ENCODE measurements at regions not wholly inside any gene's neighbourhood (a gene's known extent, or its start where the extent isn't known, plus 50 kb on each side); places are given as distances from the start of the nearest gene placed in this dataset.

DNA sequence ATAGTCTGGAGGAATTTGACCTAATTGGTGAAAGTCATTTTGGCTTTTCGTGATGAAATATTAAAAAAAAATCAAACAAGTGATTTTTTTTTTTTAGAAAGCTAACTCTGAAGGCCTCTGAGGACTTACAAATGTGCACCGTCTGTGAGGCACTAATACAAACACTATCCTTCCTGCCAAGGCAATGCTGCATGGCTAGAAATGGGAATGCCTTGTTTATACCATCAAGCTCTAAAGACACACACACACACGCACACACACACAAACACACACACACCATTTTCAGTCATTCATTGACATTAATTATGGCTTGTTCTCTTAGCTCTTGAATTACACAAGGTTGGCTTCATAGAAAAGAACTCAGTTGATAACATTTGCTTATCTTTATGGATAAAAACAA, 1242.0 kb upstream of the ACVR2A start:
- H3K27me3 Mint-ChIP-seq, result no peaks in the 10 kb centered on the region
- Histone ChIP-seq H3K9me3 (ENCODE audit: control extremely low read depth in 1 of 3, control insufficient read depth in 2 of 3, insufficient read depth in 1 of 3, low read length in 2 of 3) (no peaks in the 10 kb centered on the region), H3K36me3 (replicated peaks in 1 of 2; ENCODE audit: control extremely low read depth in 1 of 2, control insufficient read depth in 1 of 2, extremely low read depth in 1 of 2, insufficient read depth in 2 of 2, low read length in 1 of 2) (no peaks in the 10 kb centered on the region), H3K4me1 (ENCODE audit: control insufficient read depth in 2 of 2, insufficient read depth in 2 of 2, low read length in 2 of 2) (no peaks in the 10 kb centered on the region), H3K4me2 (replicated peaks; ENCODE audit: low read depth, low read length, poor library complexity, severe bottlenecking) (no peak overlapping the region), H3K27me3 (replicated peaks in 1 of 4; ENCODE audit: control extremely low read depth in 1 of 4, control insufficient read depth in 3 of 4, insufficient read depth in 4 of 4, low read length in 3 of 4) (no peaks in the 10 kb centered on the region), H2AFZ (ENCODE audit: insufficient read depth, low read depth, low read length, poor library complexity, severe bottlenecking) (no peak overlapping the region), H3K9ac (ENCODE audit: low read length) (no peak overlapping the region), H3K27ac (ENCODE audit: low read length in 2 of 2) (no peak overlapping the region), H3K4me3 (ENCODE audit: control extremely low read depth in 1 of 5, extremely low read depth in 1 of 5, insufficient read depth in 1 of 5, low read depth in 2 of 5, low read length in 4 of 5) (no peak overlapping the region), H3K79me2 (ENCODE audit: control insufficient read depth, insufficient read depth, low read length) (no peaks in the 10 kb centered on the region), H4K20me1 (ENCODE audit: control insufficient read depth, insufficient read depth, low read length, poor library complexity, severe bottlenecking) (no peaks in the 10 kb centered on the region)
- ATAC-seq (ENCODE audit: low read depth), result no peak
- no peak for DNase-seq
- H3K4me1 Mint-ChIP-seq, result no peaks in the 10 kb centered on the region
- WGBS (ENCODE audit: insufficient coverage), result 100% methylated on average over 2 of the region's 3 CpGs
- TF ChIP-seq, protein P1, sequence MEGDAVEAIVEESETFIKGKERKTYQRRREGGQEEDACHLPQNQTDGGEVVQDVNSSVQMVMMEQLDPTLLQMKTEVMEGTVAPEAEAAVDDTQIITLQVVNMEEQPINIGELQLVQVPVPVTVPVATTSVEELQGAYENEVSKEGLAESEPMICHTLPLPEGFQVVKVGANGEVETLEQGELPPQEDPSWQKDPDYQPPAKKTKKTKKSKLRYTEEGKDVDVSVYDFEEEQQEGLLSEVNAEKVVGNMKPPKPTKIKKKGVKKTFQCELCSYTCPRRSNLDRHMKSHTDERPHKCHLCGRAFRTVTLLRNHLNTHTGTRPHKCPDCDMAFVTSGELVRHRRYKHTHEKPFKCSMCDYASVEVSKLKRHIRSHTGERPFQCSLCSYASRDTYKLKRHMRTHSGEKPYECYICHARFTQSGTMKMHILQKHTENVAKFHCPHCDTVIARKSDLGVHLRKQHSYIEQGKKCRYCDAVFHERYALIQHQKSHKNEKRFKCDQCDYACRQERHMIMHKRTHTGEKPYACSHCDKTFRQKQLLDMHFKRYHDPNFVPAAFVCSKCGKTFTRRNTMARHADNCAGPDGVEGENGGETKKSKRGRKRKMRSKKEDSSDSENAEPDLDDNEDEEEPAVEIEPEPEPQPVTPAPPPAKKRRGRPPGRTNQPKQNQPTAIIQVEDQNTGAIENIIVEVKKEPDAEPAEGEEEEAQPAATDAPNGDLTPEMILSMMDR (IDR thresholded peaks at IDR 0.05), result no peak
- no peak for TF ChIP-seq EZH2 (IDR thresholded peaks at IDR 0.05; ENCODE audit: borderline replicate concordance, insufficient read depth, low read depth, low read length, poor library complexity, severe bottlenecking)
- CTCF ChIA-PET, result no interaction called here
- H3K4me3 Mint-ChIP-seq, result no peak overlapping the region
- POLR2A ChIA-PET, result no interaction called here
- no peaks in the 10 kb centered on the region for H3K9me3 Mint-ChIP-seq (ENCODE audit: insufficient read depth)
- intact Hi-C loops (cut with micrococcal nuclease), result no loop called here
- H3K27ac Mint-ChIP-seq, result no peak overlapping the region

DNA sequence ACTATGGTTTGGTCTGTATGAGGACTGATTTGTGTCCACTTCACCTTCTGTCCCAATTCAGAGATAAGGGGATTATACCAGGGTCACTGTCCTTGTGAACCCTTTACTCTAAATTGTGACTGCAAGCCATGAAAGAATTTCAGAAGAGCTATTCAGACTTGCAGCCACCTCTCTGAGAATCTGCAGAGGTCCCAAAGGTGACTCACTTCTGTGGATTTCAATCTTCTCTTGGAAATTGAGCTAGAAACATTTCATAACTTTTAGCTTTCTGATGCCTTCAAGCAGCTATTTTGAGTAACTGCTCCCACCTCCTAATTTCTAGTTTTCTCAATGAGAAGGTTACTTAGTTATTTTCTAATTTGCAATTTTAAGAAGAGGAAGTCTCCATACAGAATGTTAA, 1242.4 kb upstream of the ACVR2A start:
- H4K20me1 ChIP-seq (ENCODE audit: control insufficient read depth, insufficient read depth, low read length, poor library complexity, severe bottlenecking), result no peaks in the 10 kb centered on the region
- intact Hi-C loops (cut with micrococcal nuclease), result no loop called here
- Mint-ChIP-seq H3K9me3 (ENCODE audit: insufficient read depth) (no peaks in the 10 kb centered on the region), H3K4me1 (no peaks in the 10 kb centered on the region), H3K27ac (no peak overlapping the region), H3K4me3 (no peak overlapping the region), H3K27me3 (no peaks in the 10 kb centered on the region)
- no peak overlapping the region for H3K4me2 ChIP-seq (replicated peaks; ENCODE audit: low read depth, low read length, poor library complexity, severe bottlenecking)
- H3K9me3 ChIP-seq (ENCODE audit: control extremely low read depth in 1 of 3, control insufficient read depth in 2 of 3, insufficient read depth in 1 of 3, low read length in 2 of 3), result no peaks in the 10 kb centered on the region
- no peak overlapping the region for H2AFZ ChIP-seq (ENCODE audit: insufficient read depth, low read depth, low read length, poor library complexity, severe bottlenecking)
- no peaks in the 10 kb centered on the region for H3K4me1 ChIP-seq (ENCODE audit: control insufficient read depth in 2 of 2, insufficient read depth in 2 of 2, low read length in 2 of 2)
- POLR2A ChIA-PET, result no interaction called here
- no peaks in the 10 kb centered on the region for H3K36me3 ChIP-seq (replicated peaks in 1 of 2; ENCODE audit: control extremely low read depth in 1 of 2, control insufficient read depth in 1 of 2, extremely low read depth in 1 of 2, insufficient read depth in 2 of 2, low read length in 1 of 2)
- no peak for ATAC-seq (ENCODE audit: low read depth)
- DNase-seq, result no peak
- H3K27ac ChIP-seq (ENCODE audit: low read length in 2 of 2), result no peak overlapping the region
- H3K27me3 ChIP-seq (replicated peaks in 1 of 4; ENCODE audit: control extremely low read depth in 1 of 4, control insufficient read depth in 3 of 4, insufficient read depth in 4 of 4, low read length in 3 of 4), result no peaks in the 10 kb centered on the region
- CTCF ChIA-PET, result interaction anchor here (0.6 kb wide), 1 partner anchor 97 kb away, joined by 3 read pairs; no protein-coding TSS in a partner anchor
- no peaks in the 10 kb centered on the region for H3K79me2 ChIP-seq (ENCODE audit: control insufficient read depth, insufficient read depth, low read length)
- H3K9ac ChIP-seq (ENCODE audit: low read length), result no peak overlapping the region
- no peak for TF ChIP-seq EZH2 (IDR thresholded peaks at IDR 0.05; ENCODE audit: borderline replicate concordance, insufficient read depth, low read depth, low read length, poor library complexity, severe bottlenecking)
- TF ChIP-seq, protein P1 (IDR thresholded peaks at IDR 0.05), result no peak
- H3K4me3 ChIP-seq (ENCODE audit: control extremely low read depth in 1 of 5, extremely low read depth in 1 of 5, insufficient read depth in 1 of 5, low read depth in 2 of 5, low read length in 4 of 5), result no peak overlapping the region
